ENCODE measurements at regions not wholly inside any gene's neighbourhood (a gene's known extent, or its start where the extent isn't known, plus 50 kb on each side); places are given as distances from the start of the nearest gene placed in this dataset.

- DNase-seq (ENCODE audit: low spot score) = no peak
These were observed 1028.6 kb downstream of the MCTP2 start for GRCh38 chr15:95259965-95260364.

GRCh38 chr15:95260856-95261255, 1029.5 kb downstream of the MCTP2 start:
- no peak for DNase-seq (ENCODE audit: low spot score)

GRCh38 chr15:95261546-95261945, 1030.2 kb downstream of the MCTP2 start:
- DNase-seq (ENCODE audit: low spot score) = no peak

GRCh38 chr15:95261968-95262367, 1030.6 kb downstream of the MCTP2 start:
- DNase-seq (ENCODE audit: low spot score) = no peak

- no peak for DNase-seq (ENCODE audit: low spot score)
These were observed 1031.7 kb downstream of the MCTP2 start for GRCh38 chr15:95262866-95263564.

- DNase-seq (ENCODE audit: low spot score) = no peak
These were observed 1032.4 kb downstream of the MCTP2 start for GRCh38 chr15:95263751-95264150.

GRCh38 chr15:95265419-95265997, 1034.1 kb downstream of the MCTP2 start:
- no peak for DNase-seq (ENCODE audit: low spot score)

- DNase-seq (ENCODE audit: low spot score) = no peak
These were observed 1035.2 kb downstream of the MCTP2 start for GRCh38 chr15:95266451-95267061.

- no peak for DNase-seq (ENCODE audit: low spot score)
These were observed 1036.1 kb downstream of the MCTP2 start for GRCh38 chr15:95267481-95267880.

- DNase-seq (ENCODE audit: low spot score) = no peak
These were observed 1038.2 kb downstream of the MCTP2 start for GRCh38 chr15:95269242-95270183.

- no peak for DNase-seq (ENCODE audit: low spot score)
These were observed 1042.7 kb downstream of the MCTP2 start for GRCh38 chr15:95274101-95274500.

GRCh38 chr15:95277266-95277665, 1045.9 kb downstream of the MCTP2 start:
- DNase-seq (ENCODE audit: low spot score) = no peak

GRCh38 chr15:95278532-95279245, 1047.3 kb downstream of the MCTP2 start:
- no peak for DNase-seq (ENCODE audit: low spot score)

- no peak for DNase-seq (ENCODE audit: low spot score)
These were observed 1048.1 kb downstream of the MCTP2 start for GRCh38 chr15:95279277-95280019.

GRCh38 chr15:95280711-95281110, 1049.3 kb downstream of the MCTP2 start:
- DNase-seq (ENCODE audit: low spot score) = no peak

GRCh38 chr15:95281470-95281869, 1049.0 kb upstream of the NR2F2 start:
- DNase-seq (ENCODE audit: low spot score) = no peak

- no peak for DNase-seq (ENCODE audit: low spot score)
These were observed 1046.0 kb upstream of the NR2F2 start for GRCh38 chr15:95284492-95284891.

GRCh38 chr15:95284933-95285421, 1045.5 kb upstream of the NR2F2 start:
- no peak for DNase-seq (ENCODE audit: low spot score)

- no peak for DNase-seq (ENCODE audit: low spot score)
These were observed 1044.1 kb upstream of the NR2F2 start for GRCh38 chr15:95286352-95286880.

- DNase-seq (ENCODE audit: low spot score) = no peak
These were observed 1042.8 kb upstream of the NR2F2 start for GRCh38 chr15:95287720-95288103.

- no peak for DNase-seq (ENCODE audit: low spot score)
These were observed 1041.9 kb upstream of the NR2F2 start for GRCh38 chr15:95288626-95289025.
